Erythroblast (primary cell): ENCODE measurements at regions not wholly inside any gene's neighbourhood (a gene's known extent, or its start where the extent isn't known, plus 50 kb on each side); places are given as distances from the start of the nearest gene placed in this dataset.
"Not testable (repeated sequence)": the region's sequence is repeated elsewhere in the genome, so short reads cannot be mapped to it uniquely, and the experiment has no call there.

Experiments used
- GATA1 ChIP-seq: IDR thresholded peaks from 2 replicates; pipeline ENCODE4 v1.6.1; 2011; ENCODE audit warnings: low read depth, mild to moderate bottlenecking, control low read depth, low read length, moderate library complexity
- POLR2A ChIP-seq: IDR thresholded peaks from 2 replicates; pipeline ENCODE4 v1.6.1; 2011; ENCODE audit warnings: mild to moderate bottlenecking, low read length

GRCh38 chr5:62250919-62251318 lies 55.1 kb upstream of the KIF2A start:
- not testable (repeated sequence) for TF ChIP-seq POLR2A, GATA1
